Choroid plexus epithelial cell (primary cell): ENCODE measurements at regions not wholly inside any gene's neighbourhood (a gene's known extent, or its start where the extent isn't known, plus 50 kb on each side); places are given as distances from the start of the nearest gene placed in this dataset.

Experiments used
- DNase-seq: peaks from one replicate; pipeline ENCODE4 v3.0.0-alpha.2; 2010; ENCODE audit warnings: low read depth
- H3K4me3 ChIP-seq: 2 replicates; pipeline ENCODE4 v1.5.1; 2011; ENCODE audit warnings: low read depth, mild to moderate bottlenecking, control low read depth, low read length, moderate library complexity
- TF ChIP-seq, protein P1 (sequence below): conservative IDR thresholded peaks from 2 replicates; pipeline ENCODE4 v1.5.1; 2011; ENCODE audit warnings: low read depth, mild to moderate bottlenecking, control low read depth, inconsistent platforms, low read length, moderate library complexity

DNA sequence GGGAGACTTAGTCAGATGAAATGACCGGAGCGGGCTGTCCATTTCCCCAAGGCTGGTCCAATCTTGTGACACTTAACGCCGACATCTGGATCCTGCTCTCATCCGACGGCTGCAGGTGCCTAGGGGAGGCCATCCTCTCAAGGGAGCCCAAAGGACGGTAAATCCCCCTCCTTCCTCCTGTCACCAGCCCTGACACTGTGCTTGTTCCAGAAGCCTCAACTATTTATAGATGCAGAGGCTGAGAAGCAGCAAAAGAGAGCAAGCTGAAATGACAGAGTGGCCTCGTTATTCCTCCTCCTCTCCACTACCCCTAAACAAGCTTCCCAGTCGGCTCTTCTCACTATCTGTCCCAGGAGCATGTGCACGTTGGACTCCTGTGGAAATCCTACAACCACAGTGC is 533.7 kb downstream of the LIG4 start:
- H3K4me3 ChIP-seq, result no peak overlapping the region
- no peak for DNase-seq
- TF ChIP-seq, protein P1, sequence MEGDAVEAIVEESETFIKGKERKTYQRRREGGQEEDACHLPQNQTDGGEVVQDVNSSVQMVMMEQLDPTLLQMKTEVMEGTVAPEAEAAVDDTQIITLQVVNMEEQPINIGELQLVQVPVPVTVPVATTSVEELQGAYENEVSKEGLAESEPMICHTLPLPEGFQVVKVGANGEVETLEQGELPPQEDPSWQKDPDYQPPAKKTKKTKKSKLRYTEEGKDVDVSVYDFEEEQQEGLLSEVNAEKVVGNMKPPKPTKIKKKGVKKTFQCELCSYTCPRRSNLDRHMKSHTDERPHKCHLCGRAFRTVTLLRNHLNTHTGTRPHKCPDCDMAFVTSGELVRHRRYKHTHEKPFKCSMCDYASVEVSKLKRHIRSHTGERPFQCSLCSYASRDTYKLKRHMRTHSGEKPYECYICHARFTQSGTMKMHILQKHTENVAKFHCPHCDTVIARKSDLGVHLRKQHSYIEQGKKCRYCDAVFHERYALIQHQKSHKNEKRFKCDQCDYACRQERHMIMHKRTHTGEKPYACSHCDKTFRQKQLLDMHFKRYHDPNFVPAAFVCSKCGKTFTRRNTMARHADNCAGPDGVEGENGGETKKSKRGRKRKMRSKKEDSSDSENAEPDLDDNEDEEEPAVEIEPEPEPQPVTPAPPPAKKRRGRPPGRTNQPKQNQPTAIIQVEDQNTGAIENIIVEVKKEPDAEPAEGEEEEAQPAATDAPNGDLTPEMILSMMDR, result no peak

- H3K4me3 ChIP-seq, result no peak overlapping the region
- TF ChIP-seq, protein P1, result peak; percentile 52
- DNase-seq, result peak; percentile 51
Observed at GRCh38 chr13:107680115-107680514, 535.2 kb downstream of the LIG4 start.

GRCh38 chr13:107678075-107678689 is 537.2 kb downstream of the LIG4 start:
- no peak overlapping the region for H3K4me3 ChIP-seq
- DNase-seq, result peak; percentile 60

DNA sequence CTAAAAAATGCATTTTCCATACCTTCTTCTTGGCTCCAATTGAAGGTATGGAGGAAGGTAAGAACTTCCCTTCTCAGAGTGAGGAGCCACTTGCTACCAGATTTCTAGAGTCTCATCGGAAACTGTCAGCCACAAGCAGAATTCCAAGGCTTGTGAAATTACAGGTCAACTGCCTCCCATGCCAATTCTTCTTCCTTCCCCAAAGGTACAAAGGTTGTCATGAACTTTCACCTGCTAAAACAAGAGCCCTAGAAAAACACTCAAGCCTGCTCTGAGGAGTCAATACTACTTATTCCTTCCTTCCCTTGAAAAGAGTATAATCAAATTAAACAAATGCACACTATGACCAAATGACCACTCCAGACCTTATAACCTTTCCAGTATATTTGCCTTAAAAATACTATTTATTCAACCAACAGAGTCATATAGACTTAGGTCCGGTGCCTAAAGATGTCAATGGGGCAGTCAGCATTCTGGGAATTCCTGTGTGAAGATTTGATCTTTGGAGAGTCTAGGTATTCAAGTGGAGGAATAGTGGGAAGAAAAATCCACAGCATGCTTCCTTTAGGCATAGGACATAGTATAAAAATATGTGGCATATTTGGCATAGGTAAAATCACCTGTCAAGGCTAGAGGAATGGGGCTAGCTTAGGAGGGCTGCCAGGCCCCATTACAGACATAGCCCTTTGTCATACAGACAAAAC is 539.3 kb downstream of the LIG4 start:
- no peak for DNase-seq
- TF ChIP-seq, protein P1, result no peak
- no peak overlapping the region for H3K4me3 ChIP-seq

More at GRCh38 chr13:107678075-107678689, 537.2 kb downstream of the LIG4 start:
- TF ChIP-seq, protein P1, result peak; percentile 67

- H3K4me3 ChIP-seq, result no peak overlapping the region
- TF ChIP-seq, protein P1, result no peak
- DNase-seq, result peak; percentile 37
Observed at GRCh38 chr13:107669391-107669993, 545.8 kb downstream of the LIG4 start.

DNA sequence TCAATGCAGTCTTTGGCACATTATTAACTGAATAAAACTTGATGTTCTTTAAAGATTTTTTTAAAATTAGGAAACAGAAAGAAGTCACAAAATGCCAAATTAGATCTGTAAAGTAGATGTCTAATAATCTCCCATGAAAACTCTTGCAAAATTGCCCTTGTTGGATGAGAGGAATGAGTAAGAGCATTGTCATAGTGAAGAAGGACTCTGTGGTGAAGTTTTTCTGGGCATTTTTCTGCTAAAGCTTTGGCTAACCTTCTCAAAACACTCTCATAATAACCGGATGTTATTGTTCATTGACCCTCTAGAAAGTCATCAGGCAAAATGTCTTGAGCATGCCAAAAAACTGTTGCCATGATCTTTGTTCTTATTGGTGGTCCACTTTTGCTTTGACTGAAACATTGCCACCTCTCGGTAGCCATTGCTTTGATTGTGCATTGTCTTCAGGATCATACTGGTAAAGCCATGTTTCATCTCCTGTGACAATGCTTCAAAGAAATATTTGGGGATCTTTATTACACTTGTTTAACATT is 549.3 kb downstream of the LIG4 start:
- TF ChIP-seq, protein P1, result no peak
- DNase-seq, result no peak

More for the DNA sequence above, 549.3 kb downstream of the LIG4 start:
- no peak overlapping the region for H3K4me3 ChIP-seq
